ENCODE measurements at regions not wholly inside any gene's neighbourhood (a gene's known extent, or its start where the extent isn't known, plus 50 kb on each side); places are given as distances from the start of the nearest gene placed in this dataset.
A peak's percentile ranks its signal among the peaks of the same experiment; 100 is the strongest.

DNA sequence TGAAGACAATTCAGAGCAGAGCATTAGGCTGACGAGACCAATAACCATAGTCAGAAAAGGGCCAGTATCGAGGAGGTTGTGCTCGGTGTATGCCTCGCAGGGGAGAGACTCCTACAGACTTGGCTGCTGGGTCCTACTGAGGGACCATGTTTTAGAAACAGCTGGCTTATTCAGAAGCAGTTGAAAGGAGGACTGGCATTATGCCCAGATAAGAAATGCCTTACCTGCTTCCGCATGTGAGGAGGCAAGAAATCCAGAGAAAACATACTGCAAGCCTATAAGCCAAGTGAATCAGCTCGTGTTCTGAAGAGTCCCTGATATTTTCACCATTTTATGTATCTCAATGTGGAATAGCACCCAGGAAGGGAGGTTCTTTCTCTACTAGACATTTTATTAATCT, 434.7 kb downstream of the GRB14 start:
- H3K9ac ChIP-seq: no peak overlapping the region
- peaks cover 4% of the 10 kb centered on the region for H3F3A ChIP-seq (ENCODE audit: low read depth)
- H3K36me3 Mint-ChIP-seq: peaks cover 1% of the 10 kb centered on the region
- H3K4me3 Mint-ChIP-seq: no peak overlapping the region
- peak overlapping the region; percentile 24 for H2AFZ ChIP-seq (replicated peaks)
- H3K27ac ChIP-seq: no peak overlapping the region
- H3K79me2 ChIP-seq (ENCODE audit: low read depth): no peaks in the 10 kb centered on the region
- H3K9me3 ChIP-seq (ENCODE audit: low read depth): no peaks in the 10 kb centered on the region
- no peak overlapping the region for H3K27ac Mint-ChIP-seq
- H3K27me3 Mint-ChIP-seq (ENCODE audit: insufficient read depth, low read depth): no peaks in the 10 kb centered on the region
- DNase-seq (ENCODE audit: low spot score): no peak
- H3K4me1 Mint-ChIP-seq: peaks cover 6% of the 10 kb centered on the region
- no peaks in the 10 kb centered on the region for H3K27me3 ChIP-seq
- H3K4me3 ChIP-seq: no peak overlapping the region
- TF ChIP-seq EZH2phosphoT487 (IDR thresholded peaks at IDR 0.05): no peak
- TF ChIP-seq CTCF (IDR thresholded peaks at IDR 0.05): no peak
- no peak for TF ChIP-seq EZH2 (IDR thresholded peaks at IDR 0.05)
- H3K9me3 Mint-ChIP-seq: peaks cover 4% of the 10 kb centered on the region
- H3K4me2 ChIP-seq: no peak overlapping the region
- H3K4me1 ChIP-seq: peaks cover 11% of the 10 kb centered on the region
- peaks cover 7% of the 10 kb centered on the region for H3K36me3 ChIP-seq
- no peaks in the 10 kb centered on the region for H4K20me1 ChIP-seq (ENCODE audit: low read depth)

DNA sequence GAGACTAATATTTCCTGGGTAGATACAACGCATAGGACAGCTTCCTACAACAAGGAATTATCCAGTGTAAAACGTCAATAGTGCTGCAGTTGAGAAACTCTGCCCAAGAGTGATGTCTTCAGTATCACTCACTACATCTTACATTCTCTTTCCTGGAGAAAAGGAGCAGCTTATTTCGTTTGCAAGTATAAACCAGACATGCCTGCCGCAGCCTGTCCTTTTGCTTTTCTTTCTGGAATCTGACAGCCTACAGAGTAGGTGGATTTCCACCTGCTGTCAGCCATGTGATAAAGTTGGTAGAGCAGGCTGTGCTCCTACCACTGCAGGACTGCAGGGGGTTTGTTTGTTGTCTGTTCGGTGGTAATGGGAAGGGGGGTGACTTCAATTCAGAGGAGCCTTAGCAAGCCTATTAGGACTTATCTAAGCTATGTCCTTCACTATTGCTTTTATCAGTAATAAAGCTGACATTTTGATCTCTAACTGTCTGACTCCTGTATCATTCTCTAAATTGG, 439.1 kb downstream of the GRB14 start:
- Histone ChIP-seq H3K4me3 (no peak overlapping the region), H3K9me3 (ENCODE audit: low read depth) (no peaks in the 10 kb centered on the region), H3K79me2 (ENCODE audit: low read depth) (no peaks in the 10 kb centered on the region), H3K27ac (no peak overlapping the region), H3F3A (ENCODE audit: low read depth) (peaks cover 4% of the 10 kb centered on the region), H3K9ac (no peak overlapping the region), H3K27me3 (no peaks in the 10 kb centered on the region), H4K20me1 (ENCODE audit: low read depth) (no peaks in the 10 kb centered on the region), H2AFZ (replicated peaks) (peak overlapping the region; percentile 14), H3K36me3 (no peaks in the 10 kb centered on the region), H3K4me2 (peak overlapping the region; percentile 5), H3K4me1 (peaks cover 25% of the 10 kb centered on the region)
- no peak overlapping the region for H3K4me3 Mint-ChIP-seq
- H3K9me3 Mint-ChIP-seq: peaks cover 4% of the 10 kb centered on the region
- DNase-seq (ENCODE audit: low spot score): peak; percentile 50
- TF ChIP-seq EZH2 (IDR thresholded peaks at IDR 0.05) (no peak), CTCF (IDR thresholded peaks at IDR 0.05) (no peak), EZH2phosphoT487 (IDR thresholded peaks at IDR 0.05) (no peak)
- no peak overlapping the region for H3K27ac Mint-ChIP-seq
- peaks cover 6% of the 10 kb centered on the region for H3K4me1 Mint-ChIP-seq
- H3K36me3 Mint-ChIP-seq: no peaks in the 10 kb centered on the region
- no peaks in the 10 kb centered on the region for H3K27me3 Mint-ChIP-seq (ENCODE audit: insufficient read depth, low read depth)

DNA sequence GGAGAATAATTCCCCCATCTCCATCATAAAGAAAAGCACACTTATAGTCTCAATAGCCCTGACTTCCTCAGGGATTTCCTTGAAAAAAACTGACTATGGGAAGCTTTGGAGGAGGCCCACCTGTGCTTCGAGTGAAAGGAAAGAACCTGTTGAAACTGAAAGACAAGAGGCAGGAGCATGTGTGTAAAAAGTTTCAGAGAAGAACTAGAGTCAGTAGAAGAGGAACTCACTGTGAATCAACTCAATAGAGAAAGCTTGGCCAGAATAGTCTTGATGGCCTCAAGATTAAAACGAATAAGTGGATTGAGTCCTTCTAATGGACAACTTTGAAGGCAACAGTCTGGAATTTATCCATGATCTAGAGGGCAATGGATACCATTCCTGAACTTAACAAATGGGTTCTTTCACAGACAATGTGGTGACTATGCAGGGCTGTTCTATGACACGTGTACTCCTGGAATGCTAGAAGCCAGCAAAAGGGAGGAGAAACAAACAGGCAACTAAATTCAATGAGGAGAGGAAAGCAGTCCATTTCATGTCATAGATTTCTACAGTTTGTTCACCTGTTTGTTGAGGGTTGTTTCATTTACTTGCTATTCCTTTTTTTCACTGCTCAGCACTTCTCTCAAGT, 442.3 kb downstream of the GRB14 start:
- H3K4me1 Mint-ChIP-seq: peaks cover 6% of the 10 kb centered on the region
- H3K4me1 ChIP-seq: peaks cover 25% of the 10 kb centered on the region
- H3K4me3 Mint-ChIP-seq: no peak overlapping the region
- no peak overlapping the region for H3K27ac Mint-ChIP-seq
- H3K27me3 Mint-ChIP-seq (ENCODE audit: insufficient read depth, low read depth): no peaks in the 10 kb centered on the region
- H3K36me3 Mint-ChIP-seq: peaks cover 2% of the 10 kb centered on the region
- no peak overlapping the region for H3K4me3 ChIP-seq
- no peak overlapping the region for H2AFZ ChIP-seq (replicated peaks)
- H3K27me3 ChIP-seq: no peaks in the 10 kb centered on the region
- no peak overlapping the region for H3K4me2 ChIP-seq
- H3K9ac ChIP-seq: no peak overlapping the region
- H3K27ac ChIP-seq: no peak overlapping the region
- peaks cover 4% of the 10 kb centered on the region for H3F3A ChIP-seq (ENCODE audit: low read depth)
- H3K9me3 ChIP-seq (ENCODE audit: low read depth): no peaks in the 10 kb centered on the region
- no peaks in the 10 kb centered on the region for H3K79me2 ChIP-seq (ENCODE audit: low read depth)
- TF ChIP-seq EZH2 (IDR thresholded peaks at IDR 0.05) (no peak), EZH2phosphoT487 (IDR thresholded peaks at IDR 0.05) (no peak), CTCF (IDR thresholded peaks at IDR 0.05) (no peak)
- H3K36me3 ChIP-seq: no peaks in the 10 kb centered on the region
- H4K20me1 ChIP-seq (ENCODE audit: low read depth): no peaks in the 10 kb centered on the region
- no peak for DNase-seq (ENCODE audit: low spot score)
- peaks cover 16% of the 10 kb centered on the region for H3K9me3 Mint-ChIP-seq

All from neural progenitor cell (in vitro differentiated cells).